ENCODE measurements at regions not wholly inside any gene's neighbourhood (a gene's known extent, or its start where the extent isn't known, plus 50 kb on each side); places are given as distances from the start of the nearest gene placed in this dataset.

DNA sequence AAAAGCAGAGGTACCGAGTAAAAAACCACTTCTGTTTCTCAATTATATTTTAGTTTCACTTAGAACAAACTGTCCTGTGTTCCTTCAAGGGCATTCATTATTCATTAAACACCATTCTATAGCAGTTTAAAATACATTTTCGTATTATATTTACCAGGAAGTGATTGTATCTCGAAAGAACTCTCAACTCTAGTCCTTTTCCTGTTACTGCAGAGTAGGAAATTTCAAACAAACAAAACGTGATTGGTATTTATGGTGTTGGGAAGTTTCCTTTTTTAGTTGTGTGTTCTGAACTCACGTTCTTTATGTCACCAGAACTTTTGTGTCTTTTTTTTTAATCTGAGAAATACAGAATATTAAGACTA lies 139.5 kb upstream of the BTBD3 start:
- H3K27me3 Mint-ChIP-seq (ENCODE audit: low read depth), result no peaks in the 10 kb centered on the region; the same call in 1 of the 2 replicates
- peaks cover 31% of the 10 kb centered on the region for H3K4me1 Mint-ChIP-seq
- no peaks in the 10 kb centered on the region for H3K9me3 Mint-ChIP-seq
- DNase-seq (ENCODE audit: low spot score) (no peak), ATAC-seq (no peak)
- no peak overlapping the region for H3K27ac Mint-ChIP-seq
- POLR2A ChIA-PET, result no interaction called here
- CTCF ChIA-PET, result no interaction called here
- H3K4me3 Mint-ChIP-seq, result no peak overlapping the region
- TF ChIP-seq NR1H2 (CRISPR knock-in tag; IDR thresholded peaks at IDR 0.05) (no peak), GRHL2 (CRISPR knock-in tag; IDR thresholded peaks at IDR 0.05; ENCODE audit: insufficient replicate concordance, severe bottlenecking) (no peak), NFYB (CRISPR knock-in tag; conservative IDR thresholded peaks at IDR 0.05; ENCODE audit: low read depth) (no peak), ZNF263 (CRISPR knock-in tag; IDR thresholded peaks at IDR 0.05; ENCODE audit: low read depth) (no peak), ZNF121 (CRISPR knock-in tag; IDR thresholded peaks at IDR 0.05) (no peak), ESRRA (CRISPR knock-in tag; IDR thresholded peaks at IDR 0.05; ENCODE audit: borderline replicate concordance) (no peak)
- TF ChIP-seq, protein P1, sequence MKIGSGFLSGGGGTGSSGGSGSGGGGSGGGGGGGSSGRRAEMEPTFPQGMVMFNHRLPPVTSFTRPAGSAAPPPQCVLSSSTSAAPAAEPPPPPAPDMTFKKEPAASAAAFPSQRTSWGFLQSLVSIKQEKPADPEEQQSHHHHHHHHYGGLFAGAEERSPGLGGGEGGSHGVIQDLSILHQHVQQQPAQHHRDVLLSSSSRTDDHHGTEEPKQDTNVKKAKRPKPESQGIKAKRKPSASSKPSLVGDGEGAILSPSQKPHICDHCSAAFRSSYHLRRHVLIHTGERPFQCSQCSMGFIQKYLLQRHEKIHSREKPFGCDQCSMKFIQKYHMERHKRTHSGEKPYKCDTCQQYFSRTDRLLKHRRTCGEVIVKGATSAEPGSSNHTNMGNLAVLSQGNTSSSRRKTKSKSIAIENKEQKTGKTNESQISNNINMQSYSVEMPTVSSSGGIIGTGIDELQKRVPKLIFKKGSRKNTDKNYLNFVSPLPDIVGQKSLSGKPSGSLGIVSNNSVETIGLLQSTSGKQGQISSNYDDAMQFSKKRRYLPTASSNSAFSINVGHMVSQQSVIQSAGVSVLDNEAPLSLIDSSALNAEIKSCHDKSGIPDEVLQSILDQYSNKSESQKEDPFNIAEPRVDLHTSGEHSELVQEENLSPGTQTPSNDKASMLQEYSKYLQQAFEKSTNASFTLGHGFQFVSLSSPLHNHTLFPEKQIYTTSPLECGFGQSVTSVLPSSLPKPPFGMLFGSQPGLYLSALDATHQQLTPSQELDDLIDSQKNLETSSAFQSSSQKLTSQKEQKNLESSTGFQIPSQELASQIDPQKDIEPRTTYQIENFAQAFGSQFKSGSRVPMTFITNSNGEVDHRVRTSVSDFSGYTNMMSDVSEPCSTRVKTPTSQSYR (CRISPR knock-in tag; IDR thresholded peaks at IDR 0.05), result no peak
- TF ChIP-seq, protein P2, sequence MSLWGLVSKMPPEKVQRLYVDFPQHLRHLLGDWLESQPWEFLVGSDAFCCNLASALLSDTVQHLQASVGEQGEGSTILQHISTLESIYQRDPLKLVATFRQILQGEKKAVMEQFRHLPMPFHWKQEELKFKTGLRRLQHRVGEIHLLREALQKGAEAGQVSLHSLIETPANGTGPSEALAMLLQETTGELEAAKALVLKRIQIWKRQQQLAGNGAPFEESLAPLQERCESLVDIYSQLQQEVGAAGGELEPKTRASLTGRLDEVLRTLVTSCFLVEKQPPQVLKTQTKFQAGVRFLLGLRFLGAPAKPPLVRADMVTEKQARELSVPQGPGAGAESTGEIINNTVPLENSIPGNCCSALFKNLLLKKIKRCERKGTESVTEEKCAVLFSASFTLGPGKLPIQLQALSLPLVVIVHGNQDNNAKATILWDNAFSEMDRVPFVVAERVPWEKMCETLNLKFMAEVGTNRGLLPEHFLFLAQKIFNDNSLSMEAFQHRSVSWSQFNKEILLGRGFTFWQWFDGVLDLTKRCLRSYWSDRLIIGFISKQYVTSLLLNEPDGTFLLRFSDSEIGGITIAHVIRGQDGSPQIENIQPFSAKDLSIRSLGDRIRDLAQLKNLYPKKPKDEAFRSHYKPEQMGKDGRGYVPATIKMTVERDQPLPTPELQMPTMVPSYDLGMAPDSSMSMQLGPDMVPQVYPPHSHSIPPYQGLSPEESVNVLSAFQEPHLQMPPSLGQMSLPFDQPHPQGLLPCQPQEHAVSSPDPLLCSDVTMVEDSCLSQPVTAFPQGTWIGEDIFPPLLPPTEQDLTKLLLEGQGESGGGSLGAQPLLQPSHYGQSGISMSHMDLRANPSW (CRISPR knock-in tag; conservative IDR thresholded peaks at IDR 0.05; ENCODE audit: low read depth), result no peak
- TF ChIP-seq, protein P3, sequence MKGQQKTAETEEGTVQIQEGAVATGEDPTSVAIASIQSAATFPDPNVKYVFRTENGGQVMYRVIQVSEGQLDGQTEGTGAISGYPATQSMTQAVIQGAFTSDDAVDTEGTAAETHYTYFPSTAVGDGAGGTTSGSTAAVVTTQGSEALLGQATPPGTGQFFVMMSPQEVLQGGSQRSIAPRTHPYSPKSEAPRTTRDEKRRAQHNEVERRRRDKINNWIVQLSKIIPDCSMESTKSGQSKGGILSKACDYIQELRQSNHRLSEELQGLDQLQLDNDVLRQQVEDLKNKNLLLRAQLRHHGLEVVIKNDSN (CRISPR knock-in tag; IDR thresholded peaks at IDR 0.05), result no peak
- no peaks in the 10 kb centered on the region for H3K36me3 Mint-ChIP-seq

DNA sequence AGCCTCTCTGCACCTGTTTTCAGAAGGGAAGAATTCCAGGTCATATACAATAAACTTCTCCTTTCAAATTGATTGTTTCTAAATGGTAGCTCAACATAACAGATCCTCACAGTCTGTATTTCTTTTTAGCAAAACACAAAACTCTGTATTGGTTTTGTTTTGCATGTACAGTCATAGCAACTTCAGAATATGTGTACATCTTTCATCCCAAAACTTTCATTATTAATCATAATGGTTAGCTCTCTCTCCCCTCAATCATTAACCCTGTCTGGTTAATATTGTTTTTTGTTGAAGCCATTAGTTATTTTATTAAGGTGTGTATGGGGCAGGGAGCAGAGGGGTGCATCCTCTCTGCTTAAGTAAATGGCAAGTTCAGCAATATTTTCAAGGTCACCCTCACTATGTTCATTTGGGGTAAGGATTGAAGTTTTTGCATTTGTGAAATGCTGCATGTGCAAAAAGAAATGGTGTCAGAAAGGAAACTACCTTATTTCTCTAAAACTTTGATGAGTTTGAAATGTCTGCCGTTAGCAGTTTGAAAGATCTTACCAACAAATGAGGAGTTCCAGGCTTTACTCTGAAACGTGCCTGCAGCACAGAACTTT lies 136.8 kb upstream of the BTBD3 start:
- no peak for ATAC-seq
- Mint-ChIP-seq H3K36me3 (no peaks in the 10 kb centered on the region), H3K27me3 (ENCODE audit: low read depth) (peaks cover 14% of the 10 kb centered on the region), H3K27ac (no peak overlapping the region), H3K4me1 (peaks cover 52% of the 10 kb centered on the region), H3K9me3 (no peaks in the 10 kb centered on the region), H3K4me3 (no peak overlapping the region)
- ChIA-PET CTCF (no interaction called here), POLR2A (no interaction called here)
- DNase-seq (ENCODE audit: low spot score), result no peak
- no peak for TF ChIP-seq IRF2 (CRISPR knock-in tag; IDR thresholded peaks at IDR 0.05; ENCODE audit: borderline replicate concordance, low read depth)
- TF ChIP-seq SOX15 (CRISPR knock-in tag; IDR thresholded peaks at IDR 0.05), result no peak
- no peak for TF ChIP-seq FOXJ3 (CRISPR knock-in tag; IDR thresholded peaks at IDR 0.05; ENCODE audit: borderline replicate concordance)
- no peak for TF ChIP-seq MYBL2 (CRISPR knock-in tag; IDR thresholded peaks at IDR 0.05)
- TF ChIP-seq, protein P1 (CRISPR knock-in tag; IDR thresholded peaks at IDR 0.05), result no peak
- TF ChIP-seq ZBTB21 (CRISPR knock-in tag; IDR thresholded peaks at IDR 0.05; ENCODE audit: borderline replicate concordance), result no peak
- TF ChIP-seq TCF7 (CRISPR knock-in tag; IDR thresholded peaks at IDR 0.05; ENCODE audit: low read depth), result no peak
- TF ChIP-seq ZNF416 (CRISPR knock-in tag; IDR thresholded peaks at IDR 0.05), result no peak
- no peak for TF ChIP-seq MXD4 (CRISPR knock-in tag; IDR thresholded peaks at IDR 0.05; ENCODE audit: borderline replicate concordance)
- no peak for TF ChIP-seq FOXP1 (CRISPR knock-in tag; IDR thresholded peaks at IDR 0.05; ENCODE audit: borderline replicate concordance)
- TF ChIP-seq, protein P4, sequence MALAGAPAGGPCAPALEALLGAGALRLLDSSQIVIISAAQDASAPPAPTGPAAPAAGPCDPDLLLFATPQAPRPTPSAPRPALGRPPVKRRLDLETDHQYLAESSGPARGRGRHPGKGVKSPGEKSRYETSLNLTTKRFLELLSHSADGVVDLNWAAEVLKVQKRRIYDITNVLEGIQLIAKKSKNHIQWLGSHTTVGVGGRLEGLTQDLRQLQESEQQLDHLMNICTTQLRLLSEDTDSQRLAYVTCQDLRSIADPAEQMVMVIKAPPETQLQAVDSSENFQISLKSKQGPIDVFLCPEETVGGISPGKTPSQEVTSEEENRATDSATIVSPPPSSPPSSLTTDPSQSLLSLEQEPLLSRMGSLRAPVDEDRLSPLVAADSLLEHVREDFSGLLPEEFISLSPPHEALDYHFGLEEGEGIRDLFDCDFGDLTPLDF (CRISPR knock-in tag; IDR thresholded peaks at IDR 0.05), result no peak
- TF ChIP-seq, protein P5, sequence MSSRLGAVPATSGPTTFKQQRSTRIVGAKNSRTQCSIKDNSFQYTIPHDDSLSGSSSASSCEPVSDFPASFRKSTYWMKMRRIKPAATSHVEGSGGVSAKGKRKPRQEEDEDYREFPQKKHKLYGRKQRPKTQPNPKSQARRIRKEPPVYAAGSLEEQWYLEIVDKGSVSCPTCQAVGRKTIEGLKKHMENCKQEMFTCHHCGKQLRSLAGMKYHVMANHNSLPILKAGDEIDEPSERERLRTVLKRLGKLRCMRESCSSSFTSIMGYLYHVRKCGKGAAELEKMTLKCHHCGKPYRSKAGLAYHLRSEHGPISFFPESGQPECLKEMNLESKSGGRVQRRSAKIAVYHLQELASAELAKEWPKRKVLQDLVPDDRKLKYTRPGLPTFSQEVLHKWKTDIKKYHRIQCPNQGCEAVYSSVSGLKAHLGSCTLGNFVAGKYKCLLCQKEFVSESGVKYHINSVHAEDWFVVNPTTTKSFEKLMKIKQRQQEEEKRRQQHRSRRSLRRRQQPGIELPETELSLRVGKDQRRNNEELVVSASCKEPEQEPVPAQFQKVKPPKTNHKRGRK (CRISPR knock-in tag; IDR thresholded peaks at IDR 0.05; ENCODE audit: borderline replicate concordance), result no peak
- TF ChIP-seq, protein P6, sequence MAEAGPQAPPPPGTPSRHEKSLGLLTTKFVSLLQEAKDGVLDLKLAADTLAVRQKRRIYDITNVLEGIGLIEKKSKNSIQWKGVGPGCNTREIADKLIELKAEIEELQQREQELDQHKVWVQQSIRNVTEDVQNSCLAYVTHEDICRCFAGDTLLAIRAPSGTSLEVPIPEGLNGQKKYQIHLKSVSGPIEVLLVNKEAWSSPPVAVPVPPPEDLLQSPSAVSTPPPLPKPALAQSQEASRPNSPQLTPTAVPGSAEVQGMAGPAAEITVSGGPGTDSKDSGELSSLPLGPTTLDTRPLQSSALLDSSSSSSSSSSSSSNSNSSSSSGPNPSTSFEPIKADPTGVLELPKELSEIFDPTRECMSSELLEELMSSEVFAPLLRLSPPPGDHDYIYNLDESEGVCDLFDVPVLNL (CRISPR knock-in tag; IDR thresholded peaks at IDR 0.05; ENCODE audit: borderline replicate concordance, low read depth), result no peak
